Activated T-helper 1 cell treated with anti-CD3 and anti-CD28 coated beads, Interleukin-12 subunit alpha, Interleukin-12 subunit beta, Interleukin-2, Interleukin-4 antibody, amounts not matched to agents 30 ng/mL and 10 ng/mL and 1 ng/mL, durations not matched to agents 14 hours and 24 hours and 36 hours (primary cell): ENCODE measurements at regions not wholly inside any gene's neighbourhood (a gene's known extent, or its start where the extent isn't known, plus 50 kb on each side); places are given as distances from the start of the nearest gene placed in this dataset.

Source experiments
- DNase-seq: peaks from one replicate; pipeline ENCODE4 v3.0.0; 2021; ENCODE audit warnings: low spot score
- H3K27ac Mint-ChIP-seq: one replicate; pipeline ENCODE4 v1.8.0; 2021; ENCODE audit warnings: mild to moderate bottlenecking, mixed read lengths
- H3K27me3 Mint-ChIP-seq: one replicate; pipeline ENCODE4 v1.8.0; 2022; ENCODE audit warnings: mild to moderate bottlenecking, moderate library complexity, mixed read lengths; ENCODE audit not compliant: insufficient read depth
- H3K36me3 Mint-ChIP-seq: one replicate; pipeline ENCODE4 v1.8.0; 2021; ENCODE audit warnings: low read depth, mixed read lengths
- H3K4me1 Mint-ChIP-seq: one replicate; pipeline ENCODE4 v1.8.0; 2021; ENCODE audit warnings: low read depth, mixed read lengths
- H3K4me3 Mint-ChIP-seq: one replicate; pipeline ENCODE4 v1.8.0; 2021; ENCODE audit warnings: mild to moderate bottlenecking, moderate library complexity, mixed read lengths
- H3K9me3 Mint-ChIP-seq: one replicate; pipeline ENCODE4 v1.8.0; 2021; ENCODE audit warnings: mixed read lengths
- intact Hi-C: fragments of 100-400 bp; cut with micrococcal nuclease; formaldehyde crosslinking; loops from one replicate; pipeline ENCODE4 v1.15.1; 2024

- no peaks in the 10 kb centered on the region for H3K4me1 Mint-ChIP-seq
- intact Hi-C loops, result no loop called here
- DNase-seq, result no peak
- peaks cover 20% of the 10 kb centered on the region for H3K9me3 Mint-ChIP-seq
- H3K27me3 Mint-ChIP-seq, result no peaks in the 10 kb centered on the region
- H3K36me3 Mint-ChIP-seq, result no peaks in the 10 kb centered on the region
- no peak overlapping the region for H3K4me3 Mint-ChIP-seq
- no peak overlapping the region for H3K27ac Mint-ChIP-seq
Observed at GRCh38 chr20:12641619-12642018, 367.2 kb upstream of the SPTLC3 start.

DNA sequence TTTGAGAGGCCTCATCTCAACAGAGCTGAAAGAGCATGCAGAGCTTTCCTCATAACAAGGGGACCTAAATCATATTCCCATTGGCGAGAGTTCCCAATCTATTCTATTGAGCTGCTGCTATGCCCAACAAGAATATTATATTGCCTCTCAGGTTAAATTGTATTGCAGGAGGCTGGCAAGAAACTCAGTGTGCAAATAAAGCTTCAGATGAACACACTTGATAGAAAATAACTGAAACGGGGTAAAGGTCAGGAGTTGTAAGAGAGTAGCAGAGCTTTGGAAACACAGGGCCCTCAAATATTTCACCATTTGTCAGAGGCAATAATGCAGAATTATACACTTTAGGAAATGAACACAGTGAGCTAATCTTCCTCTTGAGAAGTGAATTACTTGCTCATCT, 364.3 kb upstream of the SPTLC3 start:
- Mint-ChIP-seq H3K27ac (no peak overlapping the region), H3K36me3 (no peaks in the 10 kb centered on the region), H3K4me1 (no peaks in the 10 kb centered on the region), H3K9me3 (peaks cover 11% of the 10 kb centered on the region), H3K4me3 (no peak overlapping the region), H3K27me3 (no peaks in the 10 kb centered on the region)
- no peak for DNase-seq
- intact Hi-C loops, result no loop called here

DNA sequence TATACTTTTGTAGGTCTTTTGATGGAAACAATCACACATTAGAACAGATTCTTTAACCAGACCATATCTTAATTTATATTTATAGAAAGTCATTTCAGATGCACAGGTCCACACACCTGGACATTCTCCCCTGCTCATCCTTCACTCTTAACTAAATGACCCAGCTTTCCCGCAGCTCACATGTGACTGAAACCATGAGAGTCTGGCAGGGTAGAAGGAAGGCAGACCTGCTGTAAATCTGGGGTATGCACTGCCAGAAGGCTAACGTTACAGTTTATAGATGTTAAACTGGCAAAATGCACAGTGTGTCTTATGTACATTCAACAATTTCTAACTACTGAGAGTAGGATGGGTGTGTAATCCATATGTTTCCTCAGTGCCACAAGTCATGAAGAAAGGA, 359.5 kb upstream of the SPTLC3 start:
- Mint-ChIP-seq H3K4me3 (no peak overlapping the region), H3K4me1 (no peaks in the 10 kb centered on the region), H3K27me3 (no peaks in the 10 kb centered on the region), H3K9me3 (peaks cover 11% of the 10 kb centered on the region), H3K36me3 (no peaks in the 10 kb centered on the region), H3K27ac (no peak overlapping the region)
- intact Hi-C loops, result no loop called here
- no peak for DNase-seq

GRCh38 chr20:12653642-12654041, 355.1 kb upstream of the SPTLC3 start:
- H3K4me3 Mint-ChIP-seq, result no peak overlapping the region
- intact Hi-C loops, result no loop called here
- no peaks in the 10 kb centered on the region for H3K27me3 Mint-ChIP-seq
- no peak overlapping the region for H3K27ac Mint-ChIP-seq
- no peaks in the 10 kb centered on the region for H3K36me3 Mint-ChIP-seq
- no peaks in the 10 kb centered on the region for H3K4me1 Mint-ChIP-seq
- no peak for DNase-seq
- peaks cover 7% of the 10 kb centered on the region for H3K9me3 Mint-ChIP-seq

GRCh38 chr20:12659942-12660341, 348.8 kb upstream of the SPTLC3 start:
- no peaks in the 10 kb centered on the region for H3K4me1 Mint-ChIP-seq
- H3K4me3 Mint-ChIP-seq, result no peak overlapping the region
- H3K9me3 Mint-ChIP-seq, result peaks cover 18% of the 10 kb centered on the region
- H3K27ac Mint-ChIP-seq, result no peak overlapping the region
- intact Hi-C loops, result no loop called here
- no peaks in the 10 kb centered on the region for H3K36me3 Mint-ChIP-seq
- H3K27me3 Mint-ChIP-seq, result no peaks in the 10 kb centered on the region
- no peak for DNase-seq

GRCh38 chr20:12660918-12661317, 347.9 kb upstream of the SPTLC3 start:
- H3K4me3 Mint-ChIP-seq, result no peak overlapping the region
- intact Hi-C loops, result no loop called here
- no peak overlapping the region for H3K27ac Mint-ChIP-seq
- H3K27me3 Mint-ChIP-seq, result no peaks in the 10 kb centered on the region
- no peaks in the 10 kb centered on the region for H3K4me1 Mint-ChIP-seq
- no peaks in the 10 kb centered on the region for H3K36me3 Mint-ChIP-seq
- H3K9me3 Mint-ChIP-seq, result peaks cover 23% of the 10 kb centered on the region
- DNase-seq, result no peak

DNA sequence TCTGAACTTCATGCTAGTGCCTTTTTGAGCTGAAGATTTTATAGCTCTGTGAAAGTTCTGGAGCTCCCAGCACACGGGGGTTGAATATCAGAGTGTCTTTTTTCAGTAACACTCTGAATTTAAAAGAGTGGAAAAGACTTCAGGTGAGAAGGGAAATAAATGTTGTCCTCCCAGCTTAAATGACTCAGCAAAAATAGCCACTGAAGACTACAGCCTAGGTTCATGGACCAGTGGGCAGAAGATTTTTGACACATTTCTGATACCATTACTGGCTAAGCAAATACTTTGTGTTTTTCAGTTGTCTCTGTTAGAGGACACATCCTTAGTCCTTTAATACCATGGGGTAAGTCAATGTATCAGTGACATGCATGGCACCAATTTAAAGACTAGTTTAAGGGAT, 338.5 kb upstream of the SPTLC3 start:
- H3K27ac Mint-ChIP-seq, result no peak overlapping the region
- no peak overlapping the region for H3K4me3 Mint-ChIP-seq
- H3K9me3 Mint-ChIP-seq, result peaks cover 5% of the 10 kb centered on the region
- DNase-seq, result no peak
- H3K4me1 Mint-ChIP-seq, result no peaks in the 10 kb centered on the region
- H3K36me3 Mint-ChIP-seq, result no peaks in the 10 kb centered on the region
- intact Hi-C loops, result no loop called here
- no peaks in the 10 kb centered on the region for H3K27me3 Mint-ChIP-seq

GRCh38 chr20:12673352-12673751, 335.4 kb upstream of the SPTLC3 start:
- Mint-ChIP-seq H3K27ac (no peak overlapping the region), H3K9me3 (peaks cover 4% of the 10 kb centered on the region), H3K4me3 (no peak overlapping the region), H3K27me3 (no peaks in the 10 kb centered on the region), H3K4me1 (no peaks in the 10 kb centered on the region), H3K36me3 (no peaks in the 10 kb centered on the region)
- DNase-seq, result no peak
- intact Hi-C loops, result no loop called here

GRCh38 chr20:12677925-12678324, 330.8 kb upstream of the SPTLC3 start:
- Mint-ChIP-seq H3K27ac (no peak overlapping the region), H3K9me3 (no peaks in the 10 kb centered on the region), H3K27me3 (no peaks in the 10 kb centered on the region), H3K4me1 (no peaks in the 10 kb centered on the region), H3K4me3 (no peak overlapping the region), H3K36me3 (no peaks in the 10 kb centered on the region)
- no peak for DNase-seq
- intact Hi-C loops, result no loop called here

DNA sequence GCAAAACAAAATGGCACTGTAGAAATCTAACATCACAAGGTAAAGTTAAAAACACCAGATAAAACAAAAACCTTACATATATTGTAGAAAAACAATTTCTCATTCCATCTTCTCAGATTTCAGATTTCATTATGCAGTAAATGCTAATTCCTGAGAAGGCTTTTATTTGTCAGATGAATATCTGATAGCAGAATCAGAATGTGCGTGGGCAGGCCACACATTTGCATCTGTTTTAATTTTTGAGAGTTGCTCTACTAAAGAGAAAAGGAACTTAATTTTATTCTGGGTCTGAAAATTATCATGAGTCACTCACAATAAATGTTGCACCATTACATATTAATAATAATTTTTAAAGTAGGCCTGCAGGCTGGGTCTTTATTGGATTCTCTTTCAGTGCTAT, 329.3 kb upstream of the SPTLC3 start:
- intact Hi-C loops, result no loop called here
- DNase-seq, result no peak
- Mint-ChIP-seq H3K36me3 (no peaks in the 10 kb centered on the region), H3K27me3 (no peaks in the 10 kb centered on the region), H3K9me3 (no peaks in the 10 kb centered on the region), H3K4me3 (no peak overlapping the region), H3K27ac (no peak overlapping the region), H3K4me1 (no peaks in the 10 kb centered on the region)

DNA sequence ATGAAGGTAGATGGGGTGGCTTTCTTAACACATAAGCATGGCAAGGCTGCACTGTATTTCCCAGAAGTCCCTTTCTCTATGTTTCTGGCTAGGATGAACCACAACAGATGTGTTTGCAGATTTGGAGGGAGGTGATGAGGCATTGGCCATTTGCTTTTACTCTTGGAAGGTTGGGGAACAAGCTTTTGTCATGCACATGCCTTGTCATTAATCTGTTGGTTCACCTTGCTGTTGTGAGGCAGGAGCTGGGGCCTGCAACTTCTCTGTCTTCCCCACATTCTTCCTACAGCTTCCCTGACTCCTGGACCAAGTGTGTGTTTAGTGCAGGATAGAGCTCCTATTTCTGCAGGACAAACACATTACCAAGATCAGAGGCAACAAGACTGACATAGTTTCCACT, 326.2 kb upstream of the SPTLC3 start:
- no peak for DNase-seq
- no peaks in the 10 kb centered on the region for H3K36me3 Mint-ChIP-seq
- no peaks in the 10 kb centered on the region for H3K9me3 Mint-ChIP-seq
- no peaks in the 10 kb centered on the region for H3K27me3 Mint-ChIP-seq
- H3K27ac Mint-ChIP-seq, result no peak overlapping the region
- H3K4me3 Mint-ChIP-seq, result no peak overlapping the region
- intact Hi-C loops, result no loop called here
- H3K4me1 Mint-ChIP-seq, result no peaks in the 10 kb centered on the region

GRCh38 chr20:12687476-12687875, 321.3 kb upstream of the SPTLC3 start:
- Mint-ChIP-seq H3K27ac (no peak overlapping the region), H3K36me3 (no peaks in the 10 kb centered on the region), H3K4me1 (no peaks in the 10 kb centered on the region), H3K9me3 (peaks cover 7% of the 10 kb centered on the region), H3K27me3 (no peaks in the 10 kb centered on the region), H3K4me3 (no peak overlapping the region)
- DNase-seq, result no peak
- intact Hi-C loops, result no loop called here

DNA sequence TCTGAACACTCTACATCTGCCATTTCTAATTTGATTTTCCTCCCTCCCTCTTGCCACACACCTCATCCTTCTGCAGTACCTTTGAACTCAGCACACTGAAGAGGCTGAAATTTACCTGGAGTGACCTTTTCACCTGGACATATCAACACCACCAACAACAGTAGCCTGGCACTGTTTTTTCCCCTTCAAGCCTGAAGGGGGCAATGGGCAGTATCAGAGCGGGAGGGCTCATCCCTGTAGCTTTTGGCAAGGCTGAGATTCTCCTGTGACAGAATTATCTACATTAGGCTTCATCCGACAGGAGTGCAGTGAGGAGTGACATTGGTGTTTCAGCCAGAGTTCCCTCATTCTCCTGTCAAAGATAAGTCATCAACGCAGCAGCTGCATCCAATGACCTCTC, 312.8 kb upstream of the SPTLC3 start:
- Mint-ChIP-seq H3K9me3 (peaks cover 12% of the 10 kb centered on the region), H3K36me3 (no peaks in the 10 kb centered on the region), H3K27ac (no peak overlapping the region), H3K4me3 (no peak overlapping the region), H3K4me1 (no peaks in the 10 kb centered on the region), H3K27me3 (no peaks in the 10 kb centered on the region)
- intact Hi-C loops, result no loop called here
- no peak for DNase-seq

- intact Hi-C loops, result no loop called here
- Mint-ChIP-seq H3K4me3 (no peak overlapping the region), H3K9me3 (peaks cover 6% of the 10 kb centered on the region), H3K4me1 (no peaks in the 10 kb centered on the region), H3K27me3 (no peaks in the 10 kb centered on the region), H3K27ac (no peak overlapping the region), H3K36me3 (no peaks in the 10 kb centered on the region)
- DNase-seq, result no peak
Observed at GRCh38 chr20:12698817-12699216, 310.0 kb upstream of the SPTLC3 start.
